HG03066 (cell line): ENCODE measurements at regions not wholly inside any gene's neighbourhood (a gene's known extent, or its start where the extent isn't known, plus 50 kb on each side); places are given as distances from the start of the nearest gene placed in this dataset.

ENCODE experiments used
- ATAC-seq: cut with Tn5 transposase; IDR thresholded peaks from one replicate; pipeline ENCODE4 v1.9.1; 2021; ENCODE audit warnings: low read depth; ENCODE audit not compliant: unreplicated experiment

DNA sequence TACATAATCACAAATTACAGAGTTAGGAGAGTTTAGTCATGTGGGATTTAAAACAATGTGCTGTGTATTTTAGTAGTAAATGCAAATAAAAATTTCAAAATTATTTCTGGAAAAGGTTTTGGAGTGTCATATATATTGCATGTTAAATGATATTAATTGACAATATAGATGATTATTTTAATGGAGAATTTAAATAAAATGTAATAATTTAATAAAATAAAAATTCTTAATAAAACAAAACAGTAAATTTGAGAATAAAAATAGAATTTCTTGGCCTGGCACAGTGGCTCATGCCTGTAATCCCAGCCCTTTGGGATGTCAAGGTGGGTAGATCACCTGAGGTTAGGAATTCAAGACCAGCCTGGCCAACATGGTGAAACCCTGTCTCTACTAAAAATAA is 1442.8 kb upstream of the ALCAM start:
- no peak for ATAC-seq

DNA sequence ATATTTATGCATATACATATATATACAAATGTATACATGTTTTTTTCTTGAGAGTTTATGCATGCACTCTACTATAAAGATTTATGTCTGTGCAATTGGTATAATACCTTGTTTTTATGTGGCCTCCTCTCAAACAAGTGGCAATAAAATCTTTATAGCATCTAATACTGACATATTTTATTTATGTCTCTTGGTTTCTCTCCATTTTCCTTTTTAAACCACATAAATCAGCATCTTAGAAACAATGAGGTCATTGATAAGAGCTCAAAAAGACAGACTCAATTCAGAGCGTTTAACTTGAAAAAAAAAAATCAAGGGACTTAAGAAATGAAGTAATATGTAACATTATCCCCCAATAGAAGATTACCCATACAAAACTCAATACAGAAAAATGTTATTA is 1442.2 kb upstream of the ALCAM start:
- ATAC-seq, result no peak

DNA sequence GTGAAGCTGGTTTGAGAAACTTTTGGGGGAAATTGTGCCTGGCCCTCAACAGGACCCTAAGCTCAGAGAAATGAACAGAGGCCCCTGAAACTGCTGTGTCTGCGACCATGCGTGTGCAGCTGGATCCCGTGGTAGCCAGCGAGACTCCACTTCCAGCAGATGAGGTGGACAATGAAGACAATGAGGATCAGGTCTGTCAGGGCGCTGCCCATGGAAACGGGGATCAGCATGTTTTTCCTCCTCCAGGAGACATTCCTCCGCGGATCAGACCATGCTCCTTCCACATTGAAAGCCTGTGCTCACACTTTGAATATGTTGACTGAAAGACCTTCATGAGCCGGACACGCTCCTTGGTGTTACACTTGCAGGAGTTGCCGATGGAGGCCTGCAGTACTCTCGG is 1439.8 kb upstream of the ALCAM start:
- no peak for ATAC-seq

DNA sequence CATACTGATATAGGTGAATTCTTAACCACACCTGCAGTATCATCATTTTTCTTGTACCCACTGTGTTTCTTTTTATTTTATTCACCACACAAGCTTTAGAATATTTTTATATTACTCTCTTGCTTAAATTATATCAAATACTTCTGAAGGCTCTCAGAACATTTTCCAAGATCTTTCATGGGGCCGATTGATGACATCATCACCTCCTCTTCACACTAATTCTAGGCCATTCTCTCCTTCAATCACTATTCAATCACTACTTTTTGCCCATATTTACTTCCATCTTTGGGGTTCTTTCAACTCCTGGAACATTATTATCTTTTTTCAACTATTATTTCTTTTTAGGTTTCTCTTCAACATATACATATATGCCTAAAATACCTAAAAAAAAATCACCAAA is 1438.8 kb upstream of the ALCAM start:
- no peak for ATAC-seq

DNA sequence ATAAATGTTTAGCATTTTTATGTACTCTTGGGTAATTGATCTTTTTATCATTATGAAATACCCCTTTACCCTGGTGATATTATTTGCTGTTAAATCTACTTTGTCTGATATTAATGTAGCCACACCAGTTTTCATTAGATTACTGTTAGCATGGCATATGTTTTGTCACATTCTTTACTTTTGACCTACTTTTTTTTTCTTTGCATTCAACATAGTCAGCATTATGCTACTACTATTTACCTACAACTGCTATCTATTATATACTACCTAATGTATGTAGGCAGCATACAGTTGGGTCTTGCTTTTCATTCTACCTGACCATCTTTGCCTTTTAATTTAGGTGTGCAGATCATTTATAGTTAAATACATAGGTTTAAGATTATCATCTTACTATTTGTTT is 1429.6 kb upstream of the ALCAM start:
- ATAC-seq, result no peak

DNA sequence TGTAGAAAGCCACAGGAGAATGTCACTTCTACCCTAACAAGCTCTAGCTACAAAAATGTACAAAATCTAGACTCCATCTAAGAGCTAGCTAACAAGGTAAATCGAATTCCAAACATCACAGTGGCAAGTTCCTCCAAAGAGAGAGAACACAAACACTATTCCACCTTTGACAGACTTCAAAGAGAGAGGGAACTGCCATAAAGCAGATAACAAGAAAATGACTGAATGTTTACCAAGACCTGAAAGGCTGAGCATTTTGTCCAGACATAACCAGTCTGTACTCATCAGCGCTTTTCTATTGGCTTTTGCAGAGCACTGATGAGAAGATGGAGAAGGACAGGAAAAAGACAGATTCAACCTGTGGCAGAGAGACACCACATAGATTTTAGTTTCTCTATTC is 1419.6 kb upstream of the ALCAM start:
- no peak for ATAC-seq

DNA sequence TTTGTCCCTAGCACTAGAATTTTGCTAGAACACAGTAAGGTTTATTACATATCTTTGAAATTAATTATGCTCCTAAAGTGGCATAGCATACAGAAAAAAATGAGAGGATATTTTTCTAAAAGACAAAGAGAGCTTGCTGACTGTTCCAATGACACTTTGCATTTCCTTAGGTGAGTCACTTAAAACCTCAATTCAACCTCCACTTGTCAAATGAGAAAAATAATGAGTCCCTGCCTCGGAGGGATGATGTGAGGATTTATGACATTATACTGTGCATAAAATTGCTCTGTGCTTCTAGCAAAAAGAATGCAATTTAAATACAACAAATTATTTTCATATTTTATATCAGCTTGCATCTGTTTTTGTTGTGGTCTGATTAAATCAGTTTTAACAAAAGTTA is 1417.0 kb upstream of the ALCAM start:
- ATAC-seq, result no peak

DNA sequence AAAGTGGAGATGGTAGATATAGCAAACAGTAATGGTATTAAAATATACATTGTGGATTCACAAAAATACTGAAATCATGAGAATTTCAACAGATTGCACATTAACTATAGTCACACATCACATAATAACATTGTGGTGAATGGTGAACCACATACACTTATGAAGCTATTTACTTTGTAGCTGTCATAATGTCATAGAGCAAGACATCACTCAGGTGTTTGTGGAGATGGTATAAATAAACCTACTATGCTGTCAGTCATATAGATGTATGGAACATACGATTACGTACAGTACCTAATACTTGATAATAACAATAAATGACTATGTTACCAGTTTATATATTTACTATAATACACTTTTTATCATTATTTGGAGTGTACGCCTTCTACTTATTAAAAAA is 1416.0 kb upstream of the ALCAM start:
- no peak for ATAC-seq

DNA sequence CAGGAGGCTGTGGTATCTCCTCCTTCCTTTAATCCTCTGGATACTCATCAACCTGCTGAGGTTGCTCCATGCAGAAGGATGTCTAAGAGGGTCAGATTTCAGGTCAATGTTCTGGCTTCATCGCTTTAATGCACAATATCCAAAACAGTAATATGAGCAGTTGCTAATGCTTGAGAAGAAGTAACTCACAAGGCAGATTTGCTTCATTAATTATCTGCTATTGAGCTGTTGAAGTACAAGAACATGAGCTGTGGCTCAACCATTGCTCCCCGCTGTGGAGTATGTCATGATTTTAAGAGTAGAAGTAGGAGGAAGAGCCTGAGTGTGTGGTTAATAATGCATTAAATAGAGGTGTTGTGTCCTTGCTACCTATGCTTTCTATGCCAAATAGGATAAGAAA is 1412.9 kb upstream of the ALCAM start:
- no peak for ATAC-seq

DNA sequence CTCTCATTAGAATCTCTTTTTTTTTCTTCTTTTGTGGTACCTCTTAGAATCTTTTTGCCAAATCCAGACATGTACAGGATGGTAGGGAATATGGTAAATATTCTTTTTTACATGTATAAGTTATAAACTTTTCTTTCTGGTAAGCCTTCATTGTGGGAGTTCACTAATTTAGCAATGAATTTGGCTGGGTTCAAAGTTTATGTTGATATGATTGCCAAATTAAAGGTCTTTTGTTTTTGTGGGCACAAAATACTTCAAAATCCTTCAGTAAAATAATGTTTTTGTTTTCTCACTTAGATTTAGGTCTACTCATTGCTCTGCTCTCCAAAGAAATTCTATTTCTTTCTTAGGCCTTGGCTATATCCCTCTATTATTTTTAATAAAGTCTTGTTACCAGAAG is 1405.9 kb upstream of the ALCAM start:
- ATAC-seq, result no peak

DNA sequence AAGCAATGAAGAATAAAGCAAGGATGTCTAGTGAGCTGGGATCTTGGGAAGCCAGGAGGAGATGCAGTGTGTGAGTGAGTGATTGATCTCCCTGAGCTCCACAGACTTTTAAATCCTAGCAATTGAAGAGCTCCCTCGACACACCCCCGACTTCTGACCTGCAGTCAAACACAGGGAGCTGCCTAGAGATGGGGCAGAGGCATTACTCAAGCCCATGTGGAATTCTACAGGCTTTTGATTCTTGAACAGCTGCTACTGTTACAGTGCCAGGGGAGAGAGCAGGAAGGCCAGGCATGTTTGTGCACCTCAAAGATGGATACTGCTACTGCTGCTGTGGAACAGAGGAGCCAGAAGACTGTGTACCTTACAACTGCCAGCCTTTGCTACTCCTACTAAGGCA is 1403.1 kb upstream of the ALCAM start:
- no peak for ATAC-seq

DNA sequence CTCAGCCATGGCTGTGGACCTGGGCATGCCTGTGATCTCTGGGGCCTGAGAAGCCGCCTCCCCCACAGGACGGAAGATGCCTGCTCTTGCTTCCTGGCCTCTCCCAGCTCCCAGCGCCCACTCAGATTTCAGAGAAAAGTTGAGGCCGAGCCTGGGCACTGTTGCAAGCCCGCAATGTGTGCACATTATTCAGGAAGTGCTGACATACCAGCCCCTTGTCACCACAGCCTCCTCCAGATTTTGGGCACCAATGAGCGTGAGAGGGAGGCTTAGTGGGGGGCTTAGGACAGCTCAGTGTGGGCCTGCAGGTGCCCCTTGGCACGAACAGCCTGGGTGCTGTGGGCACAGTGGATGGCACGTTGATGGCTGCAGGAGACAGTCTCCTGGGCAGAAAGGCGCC is 1400.9 kb upstream of the ALCAM start:
- ATAC-seq, result no peak

DNA sequence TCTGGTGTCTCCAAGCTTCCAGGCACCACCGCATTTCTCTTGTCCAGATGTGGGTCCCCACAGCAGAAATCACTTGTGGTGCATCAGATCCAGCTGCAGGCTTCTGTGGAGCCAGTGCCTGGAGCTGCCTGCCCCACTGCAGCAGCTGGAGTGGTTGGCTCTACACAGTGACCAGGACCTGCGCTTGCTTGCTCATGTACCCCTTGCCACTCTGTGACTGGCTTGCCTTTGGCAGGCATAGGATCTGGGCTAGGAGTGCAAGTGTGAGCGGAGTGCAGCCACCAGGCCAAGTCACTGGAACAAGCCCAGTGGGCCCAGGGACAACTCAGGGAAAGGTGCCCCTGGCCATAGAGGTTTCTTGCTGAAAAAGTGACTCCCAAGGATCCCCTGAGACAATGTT is 1400.0 kb upstream of the ALCAM start:
- no peak for ATAC-seq

DNA sequence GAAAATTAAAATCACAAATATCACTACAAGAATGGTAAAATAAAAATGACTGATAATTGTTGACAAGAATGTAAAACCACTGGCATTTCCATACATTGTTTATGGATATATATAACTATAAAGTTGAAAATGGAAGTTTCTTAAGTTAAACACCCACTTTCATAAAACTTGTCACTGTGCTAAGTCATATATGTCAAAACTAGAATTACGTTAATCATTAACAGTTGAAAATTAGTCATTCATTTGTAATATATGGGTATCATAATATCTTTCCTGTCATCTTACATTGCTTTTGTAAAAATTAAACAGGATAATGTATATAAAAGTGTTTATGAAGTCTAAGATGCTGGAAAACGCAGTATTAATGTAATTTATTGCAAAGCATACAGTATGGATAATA is 1398.6 kb upstream of the ALCAM start:
- peak; percentile 50 for ATAC-seq

DNA sequence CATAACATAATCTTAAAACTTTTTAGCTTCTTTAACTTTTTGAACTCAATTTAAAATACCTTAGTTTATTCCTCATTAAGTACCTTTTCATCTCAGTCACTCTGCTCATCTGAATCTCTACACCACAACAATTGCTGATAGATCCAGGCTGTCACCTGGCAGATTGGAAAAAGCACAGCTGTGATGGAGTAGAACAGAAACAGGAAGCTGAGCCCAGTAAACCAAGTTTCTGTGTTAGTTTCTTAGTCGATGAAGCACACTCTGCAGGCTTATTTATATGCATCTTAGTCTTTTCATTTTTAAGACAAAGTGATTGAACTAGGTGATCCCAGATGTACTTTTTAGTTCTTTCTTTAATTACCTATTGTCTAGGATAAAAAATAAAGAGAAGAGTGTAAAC is 1398.0 kb upstream of the ALCAM start:
- ATAC-seq, result peak; percentile 84

DNA sequence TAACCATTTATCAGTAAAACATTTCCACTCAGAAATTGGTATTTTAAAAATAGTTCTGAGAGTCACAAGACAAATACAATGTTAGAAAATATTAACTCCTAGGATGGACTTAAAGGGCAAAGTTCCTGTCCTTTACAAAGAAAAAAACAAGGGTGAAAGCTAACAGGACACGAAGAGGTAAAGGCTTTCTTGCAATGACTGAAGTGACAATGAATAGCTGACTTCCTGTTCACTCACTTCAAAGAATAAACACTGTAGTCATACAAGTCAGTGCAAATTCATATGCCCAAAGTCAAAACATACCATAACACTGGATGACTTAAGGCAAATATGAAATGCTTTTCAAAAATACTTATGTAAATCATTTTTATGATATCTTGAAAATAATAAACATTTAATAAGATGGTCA is 1389.8 kb upstream of the ALCAM start:
- peak; percentile 66 for ATAC-seq

DNA sequence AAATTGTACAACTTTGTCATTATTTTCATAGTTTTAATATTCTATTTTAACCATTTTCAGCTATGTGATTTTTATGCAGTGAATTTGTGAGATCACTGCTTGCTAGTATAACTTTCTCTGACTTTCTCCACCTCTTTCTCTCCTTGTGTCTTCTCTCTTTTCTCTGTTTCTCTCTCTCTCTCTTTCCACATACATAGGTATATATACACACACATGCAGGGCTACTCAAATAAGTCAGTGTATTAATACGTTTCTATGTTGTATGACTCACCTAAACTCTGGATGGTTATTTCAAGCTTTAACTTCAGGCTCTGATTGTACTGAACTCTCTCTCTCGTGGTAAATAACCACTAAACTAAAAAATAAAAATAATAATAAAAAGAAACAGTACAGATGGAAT is 1389.3 kb upstream of the ALCAM start:
- no peak for ATAC-seq

DNA sequence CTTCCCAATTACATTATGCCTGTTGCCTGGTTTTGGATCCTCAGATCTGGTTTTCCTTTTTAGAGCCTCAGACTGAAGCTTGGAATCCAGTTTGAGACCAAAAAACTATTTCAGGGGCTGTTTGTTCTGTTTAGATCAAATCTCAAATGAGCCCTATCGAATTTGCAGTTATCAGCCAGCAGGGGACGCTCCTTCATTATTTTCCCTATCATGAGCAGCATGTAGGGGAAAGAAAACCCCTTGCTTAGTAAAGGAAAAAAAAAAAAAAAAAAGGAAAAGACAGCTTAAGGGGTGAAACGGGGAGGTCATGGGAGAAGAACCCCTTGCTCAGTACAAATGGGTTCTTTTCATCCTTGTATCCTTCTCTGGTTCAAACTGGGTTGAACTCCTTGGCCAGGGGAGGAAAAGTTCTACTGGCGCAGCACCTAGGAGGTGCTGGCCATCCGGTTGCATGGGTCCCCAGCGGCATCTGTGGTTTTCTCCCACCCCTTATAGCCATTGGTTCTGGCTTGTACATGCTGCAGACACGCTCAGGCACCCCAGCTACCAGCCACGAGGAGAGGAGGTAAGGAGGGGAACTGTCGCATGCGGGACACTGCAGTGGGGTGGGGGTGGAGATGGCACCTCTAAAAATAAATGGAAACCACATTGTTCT is 1375.1 kb upstream of the ALCAM start:
- no peak for ATAC-seq

DNA sequence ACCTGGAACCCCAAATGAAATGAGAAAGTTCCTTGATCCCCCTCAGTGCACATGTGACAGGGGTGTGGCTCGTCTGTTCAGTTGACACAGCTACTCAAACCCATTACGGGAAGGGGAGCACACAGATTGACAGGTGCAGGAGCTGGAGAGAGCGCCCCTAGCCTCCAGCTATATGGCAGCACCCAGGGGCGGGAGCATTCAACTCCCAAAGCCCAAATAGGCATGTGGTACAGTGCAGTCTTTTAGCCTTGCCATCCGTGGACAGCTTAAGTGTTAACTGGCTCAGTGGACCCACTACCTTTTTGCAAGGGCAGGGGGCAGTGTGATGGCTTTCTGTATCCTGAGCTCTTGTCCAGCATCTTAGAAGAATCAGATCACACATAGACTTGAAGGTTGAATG is 1374.2 kb upstream of the ALCAM start:
- no peak for ATAC-seq

DNA sequence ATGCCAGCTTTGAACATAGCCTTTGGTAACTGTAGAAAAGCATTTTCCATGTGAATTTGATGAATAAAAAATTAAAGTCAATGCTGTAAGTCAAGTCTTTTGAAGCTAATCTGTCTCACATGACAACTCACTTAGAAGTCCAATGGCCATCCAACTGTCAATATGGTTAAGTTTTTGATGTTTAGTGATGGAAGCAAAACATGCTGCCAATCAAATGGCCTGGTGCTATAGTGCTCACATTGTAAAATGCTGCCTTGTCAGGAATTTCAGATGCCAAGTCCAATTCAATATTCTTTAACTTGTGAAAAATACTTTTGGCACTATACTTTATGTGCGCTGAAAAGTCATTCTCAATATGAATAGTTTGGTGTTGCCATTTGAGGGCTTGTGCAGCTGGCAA is 1361.8 kb upstream of the ALCAM start:
- no peak for ATAC-seq

DNA sequence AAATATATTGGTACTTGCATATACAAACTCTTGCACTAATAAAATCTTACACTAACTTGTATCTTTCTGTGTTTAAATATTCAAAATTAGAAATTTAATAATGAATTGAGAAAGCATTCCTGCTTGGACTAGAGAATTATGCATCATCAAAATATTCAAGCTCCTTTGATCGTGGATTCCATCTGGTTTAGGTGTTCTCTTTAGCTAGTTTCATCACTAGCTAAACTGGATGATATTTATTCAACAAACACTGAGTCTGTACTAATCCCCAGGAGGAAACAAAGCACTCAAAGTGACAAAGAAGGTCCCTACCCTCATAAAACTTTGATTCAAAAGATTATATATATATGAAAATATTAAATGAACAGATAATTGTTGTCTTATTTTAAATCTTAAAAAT is 1360.9 kb upstream of the ALCAM start:
- no peak for ATAC-seq

DNA sequence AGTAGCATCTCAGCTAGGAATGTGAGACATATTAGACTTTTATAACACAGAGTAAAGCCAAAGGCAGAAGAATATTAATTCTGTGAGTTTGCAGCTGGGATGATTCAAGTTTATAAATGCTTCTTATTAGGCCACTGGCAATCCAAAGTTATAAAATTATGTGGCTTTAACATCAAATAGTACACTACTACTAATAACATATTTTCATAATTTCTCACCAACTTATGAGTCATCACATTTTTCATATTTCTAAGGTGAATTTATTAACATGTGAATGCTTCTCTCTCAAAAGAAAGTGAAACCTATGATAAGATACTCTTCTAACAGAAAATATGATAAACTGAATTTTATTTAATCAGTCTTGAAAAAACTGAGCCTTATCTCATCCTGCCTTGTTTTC is 1348.2 kb upstream of the ALCAM start:
- ATAC-seq, result no peak

DNA sequence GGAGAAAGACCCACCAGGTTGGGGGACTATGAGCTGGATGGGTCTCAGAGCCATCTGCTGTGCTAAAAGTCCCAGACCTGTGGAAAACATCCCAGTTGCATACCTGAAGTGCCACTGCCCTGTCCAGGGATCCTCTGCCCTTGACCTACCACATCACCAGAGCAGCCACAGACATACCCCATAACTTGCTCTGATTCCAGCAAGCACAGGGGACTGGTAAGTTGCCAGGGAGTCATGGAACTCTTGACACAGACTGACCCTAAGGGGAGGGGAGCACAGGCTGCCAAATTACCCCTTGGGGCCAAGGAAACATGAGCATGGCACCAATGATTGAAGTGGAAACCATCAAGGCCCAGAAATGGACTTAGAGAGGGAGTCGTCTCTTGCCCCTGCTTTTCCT is 1335.1 kb upstream of the ALCAM start:
- no peak for ATAC-seq
